ENCODE measurements at regions not wholly inside any gene's neighbourhood (a gene's known extent, or its start where the extent isn't known, plus 50 kb on each side); places are given as distances from the start of the nearest gene placed in this dataset.
"Not testable (repeated sequence)": the region's sequence is repeated elsewhere in the genome, so short reads cannot be mapped to it uniquely, and the experiment has no call there.

- DNase-seq (ENCODE audit: low read depth) = peak; percentile 30
These were observed 609.7 kb downstream of the MCTP2 start for GRCh38 chr15:94840794-94841783.

GRCh38 chr15:94843060-94843459 is 611.7 kb downstream of the MCTP2 start:
- no peak for DNase-seq (ENCODE audit: low read depth)

- no peak for DNase-seq (ENCODE audit: low read depth)
These were observed 612.8 kb downstream of the MCTP2 start for GRCh38 chr15:94844198-94844537.

GRCh38 chr15:94844538-94845389 is 613.4 kb downstream of the MCTP2 start:
- DNase-seq (ENCODE audit: low read depth) = no peak

GRCh38 chr15:94845390-94845716 is 614.0 kb downstream of the MCTP2 start:
- no peak for DNase-seq (ENCODE audit: low read depth)

GRCh38 chr15:94847325-94847724 is 616.0 kb downstream of the MCTP2 start:
- no peak for DNase-seq (ENCODE audit: low read depth)

GRCh38 chr15:94848054-94848453 is 616.7 kb downstream of the MCTP2 start:
- DNase-seq (ENCODE audit: low read depth) = no peak

GRCh38 chr15:94855018-94855408 is 623.7 kb downstream of the MCTP2 start:
- no peak for DNase-seq (ENCODE audit: low read depth)

GRCh38 chr15:94855409-94856266 is 624.3 kb downstream of the MCTP2 start:
- no peak for DNase-seq (ENCODE audit: low read depth)

GRCh38 chr15:94856267-94856854 is 625.0 kb downstream of the MCTP2 start:
- no peak for DNase-seq (ENCODE audit: low read depth)

- DNase-seq (ENCODE audit: low read depth) = no peak
These were observed 626.1 kb downstream of the MCTP2 start for GRCh38 chr15:94857466-94857865.

- DNase-seq (ENCODE audit: low read depth) = no peak
These were observed 626.6 kb downstream of the MCTP2 start for GRCh38 chr15:94858011-94858410.

- DNase-seq (ENCODE audit: low read depth) = no peak
These were observed 627.1 kb downstream of the MCTP2 start for GRCh38 chr15:94858449-94858848.

GRCh38 chr15:94858920-94859319 is 627.6 kb downstream of the MCTP2 start:
- no peak for DNase-seq (ENCODE audit: low read depth)

- no peak for DNase-seq (ENCODE audit: low read depth)
These were observed 633.2 kb downstream of the MCTP2 start for GRCh38 chr15:94864600-94864999.

GRCh38 chr15:94868265-94868664 is 636.9 kb downstream of the MCTP2 start:
- not testable (repeated sequence) for DNase-seq (ENCODE audit: low read depth)

GRCh38 chr15:94875550-94875949 is 644.2 kb downstream of the MCTP2 start:
- no peak for DNase-seq (ENCODE audit: low read depth)

GRCh38 chr15:94877833-94878232 is 646.5 kb downstream of the MCTP2 start:
- no peak for DNase-seq (ENCODE audit: low read depth)

GRCh38 chr15:94882071-94882712 is 650.8 kb downstream of the MCTP2 start:
- no peak for DNase-seq (ENCODE audit: low read depth)

- no peak for DNase-seq (ENCODE audit: low read depth)
These were observed 656.0 kb downstream of the MCTP2 start for GRCh38 chr15:94887391-94887790.

- DNase-seq (ENCODE audit: low read depth) = no peak
These were observed 657.8 kb downstream of the MCTP2 start for GRCh38 chr15:94889153-94889552.
